ENCODE measurements at regions not wholly inside any gene's neighbourhood (a gene's known extent, or its start where the extent isn't known, plus 50 kb on each side); places are given as distances from the start of the nearest gene placed in this dataset.

- TF ChIP-seq TAF1 (IDR thresholded peaks at IDR 0.05; ENCODE audit: borderline replicate concordance, insufficient read depth, low read length) (no peak), SIN3A (IDR thresholded peaks at IDR 0.05; ENCODE audit: borderline replicate concordance, insufficient read depth, low read length) (no peak), REST (IDR thresholded peaks at IDR 0.05; ENCODE audit: insufficient read depth in 1 of 2, low read depth in 2 of 2, low read length in 2 of 2) (no peak), POLR2AphosphoS5 (IDR thresholded peaks at IDR 0.05; ENCODE audit: low read depth, low read length) (no peak), FOXP2 (optimal IDR thresholded peaks at IDR 0.05; ENCODE audit: borderline replicate concordance, extremely low read depth, extremely low read length, insufficient read depth) (no peak)
Observed at GRCh38 chr3:74075241-74075640, 450.5 kb upstream of the PDZRN3 start.

- no peak for TF ChIP-seq FOXP2 (optimal IDR thresholded peaks at IDR 0.05; ENCODE audit: borderline replicate concordance, extremely low read depth, extremely low read length, insufficient read depth)
- TF ChIP-seq REST (IDR thresholded peaks at IDR 0.05; ENCODE audit: insufficient read depth in 1 of 2, low read depth in 2 of 2, low read length in 2 of 2), result no peak
- TF ChIP-seq POLR2AphosphoS5 (IDR thresholded peaks at IDR 0.05; ENCODE audit: low read depth, low read length), result no peak
Observed at GRCh38 chr3:74074700-74075099, 450.0 kb upstream of the PDZRN3 start.

- TF ChIP-seq FOXP2 (optimal IDR thresholded peaks at IDR 0.05; ENCODE audit: borderline replicate concordance, extremely low read depth, extremely low read length, insufficient read depth), result no peak
- no peak for TF ChIP-seq REST (IDR thresholded peaks at IDR 0.05; ENCODE audit: insufficient read depth in 1 of 2, low read depth in 2 of 2, low read length in 2 of 2)
- TF ChIP-seq TAF1 (IDR thresholded peaks at IDR 0.05; ENCODE audit: borderline replicate concordance, insufficient read depth, low read length), result no peak
- TF ChIP-seq SIN3A (IDR thresholded peaks at IDR 0.05; ENCODE audit: borderline replicate concordance, insufficient read depth, low read length), result no peak
- TF ChIP-seq POLR2AphosphoS5 (IDR thresholded peaks at IDR 0.05; ENCODE audit: low read depth, low read length), result no peak
Observed at GRCh38 chr3:74067296-74067695, 442.6 kb upstream of the PDZRN3 start.

GRCh38 chr3:74066456-74066855 lies 441.7 kb upstream of the PDZRN3 start:
- no peak for TF ChIP-seq SIN3A (IDR thresholded peaks at IDR 0.05; ENCODE audit: borderline replicate concordance, insufficient read depth, low read length)
- no peak for TF ChIP-seq REST (IDR thresholded peaks at IDR 0.05; ENCODE audit: insufficient read depth in 1 of 2, low read depth in 2 of 2, low read length in 2 of 2)
- no peak for TF ChIP-seq POLR2AphosphoS5 (IDR thresholded peaks at IDR 0.05; ENCODE audit: low read depth, low read length)
- TF ChIP-seq TAF1 (IDR thresholded peaks at IDR 0.05; ENCODE audit: borderline replicate concordance, insufficient read depth, low read length), result no peak
- no peak for TF ChIP-seq FOXP2 (optimal IDR thresholded peaks at IDR 0.05; ENCODE audit: borderline replicate concordance, extremely low read depth, extremely low read length, insufficient read depth)

- no peak for TF ChIP-seq FOXP2 (optimal IDR thresholded peaks at IDR 0.05; ENCODE audit: borderline replicate concordance, extremely low read depth, extremely low read length, insufficient read depth)
- TF ChIP-seq POLR2AphosphoS5 (IDR thresholded peaks at IDR 0.05; ENCODE audit: low read depth, low read length), result no peak
- TF ChIP-seq REST (IDR thresholded peaks at IDR 0.05; ENCODE audit: insufficient read depth in 1 of 2, low read depth in 2 of 2, low read length in 2 of 2), result no peak
- no peak for TF ChIP-seq TAF1 (IDR thresholded peaks at IDR 0.05; ENCODE audit: borderline replicate concordance, insufficient read depth, low read length)
- TF ChIP-seq SIN3A (IDR thresholded peaks at IDR 0.05; ENCODE audit: borderline replicate concordance, insufficient read depth, low read length), result no peak
Observed at GRCh38 chr3:74059923-74060600, 435.3 kb upstream of the PDZRN3 start.

All from PFSK-1 (cell line).